GM23338 (cell line): ENCODE measurements at regions not wholly inside any gene's neighbourhood (a gene's known extent, or its start where the extent isn't known, plus 50 kb on each side); places are given as distances from the start of the nearest gene placed in this dataset.

Source experiments
- ATAC-seq: fragments of 200-7000 bp; cut with Tn5 transposase; 3 replicates; pipeline ENCODE4 v1.9.1; 2020
- DNase-seq: peaks from one replicate; pipeline ENCODE4 v3.0.0-alpha.2; 2015; ENCODE audit warnings: low spot score
- H2AFZ ChIP-seq: fragments of 200-600 bp; sonication (generic); 2 replicates; pipeline ENCODE4 v1.8.0; 2016; ENCODE audit warnings: antibody characterized with exemption, mild to moderate bottlenecking, moderate library complexity
- H3F3A ChIP-seq: fragments of 200-600 bp; sonication (generic); replicated peaks from 2 replicates; pipeline ENCODE4 v1.8.0; 2017; ENCODE audit warnings: antibody characterized with exemption, mixed run types, low read depth
- H3K27ac ChIP-seq: fragments of 200-600 bp; sonication (generic); 2 replicates; pipeline ENCODE4 v1.6.1; 2016; ENCODE audit warnings: low read depth
- H3K27me3 ChIP-seq: fragments of 200-600 bp; sonication (generic); 2 replicates; pipeline ENCODE4 v1.8.0; 2016; ENCODE audit warnings: mild to moderate bottlenecking, mixed run types, moderate library complexity; ENCODE audit not compliant: insufficient read depth
- H3K36me3 ChIP-seq: fragments of 200-600 bp; sonication (generic); 2 replicates; pipeline ENCODE4 v1.8.0; 2016; ENCODE audit warnings: mild to moderate bottlenecking; ENCODE audit not compliant: insufficient read depth
- H3K4me1 ChIP-seq: fragments of 200-600 bp; sonication (generic); 2 replicates; pipeline ENCODE4 v1.8.0; 2016; ENCODE audit warnings: mild to moderate bottlenecking, moderate library complexity; ENCODE audit not compliant: insufficient read depth
- H3K4me2 ChIP-seq: fragments of 200-600 bp; sonication (generic); 2 replicates; pipeline ENCODE4 v1.7.1; 2017; ENCODE audit warnings: mixed run types
- H3K4me3 ChIP-seq: fragments of 200-600 bp; sonication (generic); 2 replicates; pipeline ENCODE4 v1.6.1; 2016; ENCODE audit warnings: mixed run types
- H3K79me2 ChIP-seq: fragments of 200-600 bp; sonication (generic); replicated peaks from 2 replicates; pipeline ENCODE4 v1.8.0; 2017; ENCODE audit warnings: mild to moderate bottlenecking; ENCODE audit not compliant: insufficient read depth
- H3K9me2 ChIP-seq: fragments of 200-600 bp; sonication (generic); 2 replicates; pipeline ENCODE4 v1.8.0; 2017; ENCODE audit not compliant: insufficient read depth
- H4K20me1 ChIP-seq: fragments of 200-600 bp; sonication (generic); replicated peaks from 2 replicates; pipeline ENCODE4 v1.8.0; 2017; ENCODE audit warnings: mild to moderate bottlenecking; ENCODE audit not compliant: insufficient read depth
- H3K27ac Mint-ChIP-seq: 2 replicates; pipeline ENCODE4 v1.8.0; 2020; ENCODE audit warnings: inconsistent platforms, mild to moderate bottlenecking, moderate library complexity, mixed read lengths
- H3K27me3 Mint-ChIP-seq: 3 replicates; pipeline ENCODE4 v1.8.0; 2022; ENCODE audit warnings: low read depth, mild to moderate bottlenecking, moderate library complexity, mixed read lengths, inconsistent platforms; ENCODE audit not compliant: insufficient read depth, poor library complexity
- H3K36me3 Mint-ChIP-seq: 3 replicates; pipeline ENCODE4 v1.8.0; 2021; ENCODE audit warnings: low read depth, mild to moderate bottlenecking, inconsistent platforms, moderate library complexity, mixed read lengths
- H3K4me1 Mint-ChIP-seq: 3 replicates; pipeline ENCODE4 v1.8.0; 2020; ENCODE audit warnings: mild to moderate bottlenecking, inconsistent platforms, mixed read lengths
- H3K4me3 Mint-ChIP-seq: 3 replicates; pipeline ENCODE4 v1.8.0; 2021; ENCODE audit warnings: moderate library complexity, mild to moderate bottlenecking, inconsistent platforms, mixed read lengths
- H3K9me3 Mint-ChIP-seq: 3 replicates; pipeline ENCODE4 v1.8.0; 2020; ENCODE audit warnings: moderate library complexity, mild to moderate bottlenecking, inconsistent platforms, mixed read lengths
- CREB1 ChIP-seq: fragments of 250-450 bp; sonication (Bioruptor Pico); IDR thresholded peaks from 2 replicates; pipeline ENCODE4 v1.5.0; 2020; ENCODE audit warnings: low read depth, mild to moderate bottlenecking, moderate library complexity
- JUNB ChIP-seq: IDR thresholded peaks from one replicate; pipeline ENCODE4 v1.6.1; 2016; ENCODE audit warnings: antibody characterized with exemption; ENCODE audit not compliant: unreplicated experiment
- NANOG ChIP-seq: IDR thresholded peaks from 2 replicates; pipeline ENCODE4 v1.6.1; 2016; ENCODE audit warnings: antibody characterized with exemption, borderline replicate concordance
- STAT1 ChIP-seq: IDR thresholded peaks from one replicate; pipeline ENCODE4 v1.6.1; 2016; ENCODE audit warnings: antibody characterized with exemption; ENCODE audit not compliant: unreplicated experiment
- ZNF462 ChIP-seq: fragments of 250-450 bp; sonication (Bioruptor Pico); IDR thresholded peaks from 2 replicates; pipeline ENCODE4 v1.5.0; 2020; ENCODE audit warnings: mild to moderate bottlenecking, moderate library complexity
- TF ChIP-seq, protein P1 (sequence below): IDR thresholded peaks from one replicate; pipeline ENCODE4 v1.6.1; 2018; ENCODE audit warnings: antibody characterized with exemption; ENCODE audit not compliant: unreplicated experiment
- TF ChIP-seq, protein P2 (sequence below): IDR thresholded peaks from 2 replicates; pipeline ENCODE4 v1.6.1; 2016; ENCODE audit warnings: antibody characterized with exemption
- TF ChIP-seq, protein P3 (sequence below), 2 experiments: fragments of 200-600 bp in 1 of 2; sonication (generic) in 1 of 2; conservative IDR thresholded peaks; 2 replicates each; pipeline versions ENCODE4 v1.5.1 to v1.6.1; 2016 to 2017; ENCODE audit warnings: antibody characterized with exemption in 2 of 2, low read depth in 2 of 2, mild to moderate bottlenecking in 2 of 2, moderate library complexity in 1 of 2

GRCh38 chr1:213371525-213371846 is 320.4 kb downstream of the RPS6KC1 start (continued):
- TF ChIP-seq, protein P1, sequence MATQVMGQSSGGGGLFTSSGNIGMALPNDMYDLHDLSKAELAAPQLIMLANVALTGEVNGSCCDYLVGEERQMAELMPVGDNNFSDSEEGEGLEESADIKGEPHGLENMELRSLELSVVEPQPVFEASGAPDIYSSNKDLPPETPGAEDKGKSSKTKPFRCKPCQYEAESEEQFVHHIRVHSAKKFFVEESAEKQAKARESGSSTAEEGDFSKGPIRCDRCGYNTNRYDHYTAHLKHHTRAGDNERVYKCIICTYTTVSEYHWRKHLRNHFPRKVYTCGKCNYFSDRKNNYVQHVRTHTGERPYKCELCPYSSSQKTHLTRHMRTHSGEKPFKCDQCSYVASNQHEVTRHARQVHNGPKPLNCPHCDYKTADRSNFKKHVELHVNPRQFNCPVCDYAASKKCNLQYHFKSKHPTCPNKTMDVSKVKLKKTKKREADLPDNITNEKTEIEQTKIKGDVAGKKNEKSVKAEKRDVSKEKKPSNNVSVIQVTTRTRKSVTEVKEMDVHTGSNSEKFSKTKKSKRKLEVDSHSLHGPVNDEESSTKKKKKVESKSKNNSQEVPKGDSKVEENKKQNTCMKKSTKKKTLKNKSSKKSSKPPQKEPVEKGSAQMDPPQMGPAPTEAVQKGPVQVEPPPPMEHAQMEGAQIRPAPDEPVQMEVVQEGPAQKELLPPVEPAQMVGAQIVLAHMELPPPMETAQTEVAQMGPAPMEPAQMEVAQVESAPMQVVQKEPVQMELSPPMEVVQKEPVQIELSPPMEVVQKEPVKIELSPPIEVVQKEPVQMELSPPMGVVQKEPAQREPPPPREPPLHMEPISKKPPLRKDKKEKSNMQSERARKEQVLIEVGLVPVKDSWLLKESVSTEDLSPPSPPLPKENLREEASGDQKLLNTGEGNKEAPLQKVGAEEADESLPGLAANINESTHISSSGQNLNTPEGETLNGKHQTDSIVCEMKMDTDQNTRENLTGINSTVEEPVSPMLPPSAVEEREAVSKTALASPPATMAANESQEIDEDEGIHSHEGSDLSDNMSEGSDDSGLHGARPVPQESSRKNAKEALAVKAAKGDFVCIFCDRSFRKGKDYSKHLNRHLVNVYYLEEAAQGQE, result no peak
- no peak for TF ChIP-seq JUNB

DNA sequence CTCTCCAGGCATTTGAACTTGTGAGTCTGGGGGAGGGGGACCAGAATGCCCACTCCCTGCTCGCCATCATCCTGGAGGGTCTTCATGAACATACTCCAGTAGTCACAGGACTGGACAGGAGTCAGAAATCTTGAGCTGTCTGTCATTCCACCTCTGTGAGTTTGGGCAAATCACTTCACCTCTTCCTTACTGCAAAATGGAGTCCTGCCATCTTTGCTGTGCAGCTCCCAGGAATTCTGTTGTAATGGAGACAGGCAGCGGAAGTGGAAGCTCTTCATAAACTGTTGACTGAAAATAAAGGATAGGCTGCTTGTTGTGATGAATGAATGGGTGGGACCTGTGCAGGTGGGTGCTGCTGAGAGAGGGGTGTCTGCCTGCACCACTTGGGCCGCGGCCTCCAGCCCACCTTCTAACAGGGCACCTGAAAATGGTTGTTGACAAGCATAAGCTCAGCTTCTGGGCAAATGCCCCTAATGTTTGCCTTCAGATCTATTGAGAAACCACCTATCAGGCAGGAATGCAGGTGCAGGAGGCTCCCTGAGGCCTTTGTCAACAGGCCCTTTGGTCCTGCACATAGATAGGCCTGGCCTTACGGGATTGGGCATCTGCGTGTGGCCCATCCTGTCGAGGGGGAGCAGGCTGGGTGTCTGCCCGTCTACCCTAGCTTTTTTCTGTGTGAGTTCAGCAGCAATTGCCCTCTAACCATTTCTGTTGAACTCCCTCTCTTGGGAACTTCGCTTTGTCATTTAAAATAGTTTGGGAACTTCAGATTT is 321.0 kb downstream of the RPS6KC1 start:
- peak overlapping the region; percentile 46; the same call in 1 of the 2 replicates for H3K27ac Mint-ChIP-seq
- no peaks in the 10 kb centered on the region for H3K79me2 ChIP-seq
- H2AFZ ChIP-seq, result peak overlapping the region; percentile 40
- H3K4me1 ChIP-seq, result peaks cover 13% of the 10 kb centered on the region
- H3K36me3 ChIP-seq, result no peaks in the 10 kb centered on the region
- peaks cover 22% of the 10 kb centered on the region; the same call in 2 of the 3 replicates for H3K4me1 Mint-ChIP-seq
- no peak overlapping the region for H3K27ac ChIP-seq
- no peaks in the 10 kb centered on the region for H3F3A ChIP-seq
- no peaks in the 10 kb centered on the region for H3K9me3 Mint-ChIP-seq
- no peak overlapping the region for H3K4me3 Mint-ChIP-seq
- H3K9me2 ChIP-seq, result no peaks in the 10 kb centered on the region
- H3K36me3 Mint-ChIP-seq, result no peaks in the 10 kb centered on the region
- no peaks in the 10 kb centered on the region for H3K27me3 ChIP-seq
- no peaks in the 10 kb centered on the region for H3K27me3 Mint-ChIP-seq
- H3K4me2 ChIP-seq, result no peak overlapping the region
- no peak overlapping the region for H3K4me3 ChIP-seq
- DNase-seq (peak; percentile 20), ATAC-seq (peak; percentile 63)
- H4K20me1 ChIP-seq, result no peaks in the 10 kb centered on the region
- TF ChIP-seq JUNB, result no peak
- TF ChIP-seq ZNF462 (CRISPR knock-in tag), result no peak
- no peak for TF ChIP-seq CREB1 (CRISPR knock-in tag)
- no peak for TF ChIP-seq STAT1
- TF ChIP-seq, protein P2, sequence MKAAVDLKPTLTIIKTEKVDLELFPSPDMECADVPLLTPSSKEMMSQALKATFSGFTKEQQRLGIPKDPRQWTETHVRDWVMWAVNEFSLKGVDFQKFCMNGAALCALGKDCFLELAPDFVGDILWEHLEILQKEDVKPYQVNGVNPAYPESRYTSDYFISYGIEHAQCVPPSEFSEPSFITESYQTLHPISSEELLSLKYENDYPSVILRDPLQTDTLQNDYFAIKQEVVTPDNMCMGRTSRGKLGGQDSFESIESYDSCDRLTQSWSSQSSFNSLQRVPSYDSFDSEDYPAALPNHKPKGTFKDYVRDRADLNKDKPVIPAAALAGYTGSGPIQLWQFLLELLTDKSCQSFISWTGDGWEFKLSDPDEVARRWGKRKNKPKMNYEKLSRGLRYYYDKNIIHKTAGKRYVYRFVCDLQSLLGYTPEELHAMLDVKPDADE, result no peak
- TF ChIP-seq NANOG, result no peak
- TF ChIP-seq, protein P3, sequence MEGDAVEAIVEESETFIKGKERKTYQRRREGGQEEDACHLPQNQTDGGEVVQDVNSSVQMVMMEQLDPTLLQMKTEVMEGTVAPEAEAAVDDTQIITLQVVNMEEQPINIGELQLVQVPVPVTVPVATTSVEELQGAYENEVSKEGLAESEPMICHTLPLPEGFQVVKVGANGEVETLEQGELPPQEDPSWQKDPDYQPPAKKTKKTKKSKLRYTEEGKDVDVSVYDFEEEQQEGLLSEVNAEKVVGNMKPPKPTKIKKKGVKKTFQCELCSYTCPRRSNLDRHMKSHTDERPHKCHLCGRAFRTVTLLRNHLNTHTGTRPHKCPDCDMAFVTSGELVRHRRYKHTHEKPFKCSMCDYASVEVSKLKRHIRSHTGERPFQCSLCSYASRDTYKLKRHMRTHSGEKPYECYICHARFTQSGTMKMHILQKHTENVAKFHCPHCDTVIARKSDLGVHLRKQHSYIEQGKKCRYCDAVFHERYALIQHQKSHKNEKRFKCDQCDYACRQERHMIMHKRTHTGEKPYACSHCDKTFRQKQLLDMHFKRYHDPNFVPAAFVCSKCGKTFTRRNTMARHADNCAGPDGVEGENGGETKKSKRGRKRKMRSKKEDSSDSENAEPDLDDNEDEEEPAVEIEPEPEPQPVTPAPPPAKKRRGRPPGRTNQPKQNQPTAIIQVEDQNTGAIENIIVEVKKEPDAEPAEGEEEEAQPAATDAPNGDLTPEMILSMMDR (conservative IDR thresholded peaks at IDR 0.05; ENCODE audit: low read depth in 2 of 2), result no peak
